NCI-H345 treated with DMSO at 0.1 percent for 48 hours (cell line): ENCODE measurements at regions not wholly inside any gene's neighbourhood (a gene's known extent, or its start where the extent isn't known, plus 50 kb on each side); places are given as distances from the start of the nearest gene placed in this dataset.
A peak's percentile ranks its signal among the peaks of the same experiment; 100 is the strongest.

Source experiments
- DNase-seq: peaks from one replicate; lab custom pipeline; 2025; ENCODE audit not compliant: unreplicated experiment; lab: John Stamatoyannopoulos, UW

DNA sequence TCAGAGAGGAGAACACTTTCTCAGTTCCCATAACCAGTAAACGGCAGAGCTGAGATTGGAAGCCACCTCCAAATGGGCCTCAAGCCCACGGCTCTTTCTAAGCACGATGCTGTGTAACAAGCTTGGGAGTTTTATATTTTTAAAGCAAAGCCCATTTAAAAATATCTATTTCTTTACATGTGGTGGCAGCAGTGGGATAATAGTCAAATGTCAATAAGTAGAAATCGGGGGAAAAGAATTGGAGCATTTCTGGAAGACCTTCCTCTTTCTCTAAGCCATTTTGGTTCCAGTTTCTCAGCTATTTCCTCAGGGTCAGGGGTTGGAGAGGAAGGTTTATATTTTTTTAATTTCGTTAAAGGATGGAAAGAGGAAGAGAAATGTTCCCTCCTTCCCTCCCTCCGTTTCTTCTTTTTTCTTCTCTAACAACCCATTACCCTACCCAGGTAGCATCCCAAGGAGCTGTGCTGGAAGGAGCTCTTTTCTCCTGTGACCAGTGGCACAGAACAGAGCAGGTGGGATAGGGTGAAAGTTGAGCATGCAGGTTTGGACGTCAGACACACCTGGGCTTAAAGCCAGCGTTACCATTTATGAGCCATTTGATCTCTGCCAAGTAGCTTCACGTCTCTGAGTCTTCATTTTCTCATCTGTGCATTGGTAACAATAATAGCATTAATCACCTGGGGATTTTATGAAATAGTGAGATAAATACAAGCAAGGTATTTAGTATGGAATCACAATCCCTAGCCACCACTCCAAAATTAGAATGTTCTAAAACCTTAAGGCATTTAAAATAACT lies 515.7 kb downstream of the RPS24 start:
- no peak for DNase-seq

DNA sequence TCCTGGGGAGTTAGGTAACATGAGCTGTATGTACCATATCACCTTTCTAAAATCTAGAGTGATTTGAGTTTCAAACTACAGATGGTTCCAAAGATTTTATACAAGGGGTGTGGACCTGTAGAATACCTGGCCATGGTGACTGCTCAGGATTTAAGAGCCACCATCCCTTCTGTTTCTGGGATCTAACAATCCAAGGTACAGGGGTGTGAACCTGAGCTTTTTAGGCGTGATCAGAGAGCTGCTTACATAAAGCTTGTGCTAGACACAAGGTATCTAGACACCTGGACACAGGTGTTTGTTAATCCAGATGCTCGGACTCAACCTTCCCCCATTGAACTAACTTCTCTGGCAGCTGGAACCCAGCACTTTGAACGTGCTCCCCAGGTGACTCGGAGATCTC lies 516.4 kb downstream of the RPS24 start:
- no peak for DNase-seq

DNA sequence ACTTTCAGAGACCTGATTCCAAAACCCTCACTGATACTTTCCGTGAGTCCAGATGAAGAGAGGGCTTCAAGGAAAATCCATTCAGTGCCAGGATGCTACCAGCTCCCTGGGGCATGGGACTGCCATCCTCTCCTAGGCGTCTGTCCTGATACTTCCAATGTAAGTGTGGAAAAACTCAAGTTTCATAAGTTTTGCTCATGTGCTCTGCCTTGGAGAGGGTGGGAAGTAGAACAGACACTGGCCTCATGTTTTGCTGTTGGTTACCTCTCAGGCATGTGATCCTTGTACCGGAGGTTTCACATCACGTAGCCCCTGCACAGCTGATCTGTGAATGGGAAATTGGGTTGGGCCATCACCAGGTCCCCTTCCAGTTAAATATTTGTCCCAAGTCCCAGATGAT lies 517.1 kb downstream of the RPS24 start:
- DNase-seq = no peak

DNA sequence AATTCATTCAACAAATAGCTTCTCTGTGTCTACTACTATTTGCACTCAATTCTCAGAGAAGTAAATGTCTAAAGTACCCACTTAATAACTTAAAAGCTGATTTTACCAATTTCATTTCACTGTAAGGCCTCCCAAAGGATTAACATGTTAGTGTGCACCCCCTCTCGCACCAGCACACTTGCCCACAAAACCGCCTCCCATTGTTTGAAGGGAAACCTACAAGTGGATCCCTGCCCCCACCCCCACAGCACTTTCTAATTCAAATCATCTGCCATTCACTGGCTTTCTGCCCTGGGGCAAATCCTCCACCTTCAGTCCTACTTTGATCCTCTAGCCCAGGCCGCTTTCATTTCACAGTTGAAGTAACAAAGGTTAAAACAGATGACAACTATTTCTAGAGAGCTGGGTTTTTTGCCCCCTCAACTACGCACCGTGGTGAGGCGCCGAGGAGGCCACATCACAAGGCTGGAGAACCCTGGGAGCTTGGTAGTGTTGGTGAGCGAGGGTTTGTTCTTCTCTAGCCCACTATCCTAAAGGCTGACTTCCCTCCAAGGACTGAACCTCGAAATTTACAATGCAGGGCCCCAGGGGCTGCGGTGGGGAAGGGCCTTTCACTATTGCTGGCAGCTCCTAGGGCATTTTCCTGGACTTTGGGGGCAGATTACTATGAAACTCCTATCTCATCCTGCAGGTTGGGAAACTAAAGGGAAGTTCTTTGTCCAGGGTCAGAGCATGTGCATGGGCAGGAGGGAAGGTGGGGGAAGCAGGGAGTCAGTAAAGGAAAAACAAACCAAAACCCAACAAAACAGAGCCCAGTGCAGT lies 517.4 kb upstream of the ZMIZ1 start:
- peak; percentile 45 for DNase-seq

DNA sequence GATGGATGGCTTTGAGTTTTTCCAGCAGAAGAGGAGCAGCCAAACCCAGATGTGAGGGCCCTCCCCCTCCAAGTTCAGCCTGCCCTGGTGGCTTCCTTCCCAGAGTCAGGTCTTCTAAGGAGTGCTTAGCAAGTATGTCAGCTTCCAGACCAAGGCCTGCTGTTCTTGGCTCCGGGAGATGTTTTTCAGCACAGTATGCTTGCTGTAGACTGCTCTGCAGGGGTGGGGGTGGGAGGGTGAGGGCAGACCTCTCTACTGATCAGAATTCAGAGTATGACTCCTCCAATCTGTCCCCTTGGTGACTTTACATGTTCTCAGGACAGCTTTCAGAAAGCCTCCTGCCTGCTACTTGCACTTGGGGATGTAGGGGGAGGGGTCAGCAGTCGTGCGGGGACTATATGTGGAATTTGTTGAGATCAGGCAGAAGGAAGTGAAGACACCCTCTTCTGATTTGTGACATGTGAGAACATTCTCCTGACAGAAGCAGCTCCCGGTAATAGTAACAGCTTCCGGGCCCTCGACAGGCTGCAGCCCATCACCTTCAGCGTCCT lies 516.4 kb upstream of the ZMIZ1 start:
- DNase-seq = no peak

DNA sequence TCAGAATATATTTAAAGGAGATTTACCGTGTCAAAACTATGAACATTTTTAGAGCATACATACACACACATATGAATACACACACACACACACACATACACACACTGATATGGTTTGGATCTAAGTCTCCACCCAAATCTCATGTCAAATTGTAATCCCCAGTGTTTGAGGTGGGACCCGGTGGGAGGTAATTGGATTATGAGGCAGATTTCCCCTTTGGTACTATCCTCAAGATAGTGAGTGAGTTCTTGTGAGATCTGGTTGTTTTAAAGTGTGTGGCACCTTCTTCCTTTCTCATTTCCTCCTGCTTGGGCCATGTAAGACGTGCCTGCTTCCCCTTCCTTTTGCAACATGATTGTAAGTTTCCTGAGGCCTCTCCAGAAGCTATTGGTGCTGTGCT lies 515.0 kb upstream of the ZMIZ1 start:
- no peak for DNase-seq

DNA sequence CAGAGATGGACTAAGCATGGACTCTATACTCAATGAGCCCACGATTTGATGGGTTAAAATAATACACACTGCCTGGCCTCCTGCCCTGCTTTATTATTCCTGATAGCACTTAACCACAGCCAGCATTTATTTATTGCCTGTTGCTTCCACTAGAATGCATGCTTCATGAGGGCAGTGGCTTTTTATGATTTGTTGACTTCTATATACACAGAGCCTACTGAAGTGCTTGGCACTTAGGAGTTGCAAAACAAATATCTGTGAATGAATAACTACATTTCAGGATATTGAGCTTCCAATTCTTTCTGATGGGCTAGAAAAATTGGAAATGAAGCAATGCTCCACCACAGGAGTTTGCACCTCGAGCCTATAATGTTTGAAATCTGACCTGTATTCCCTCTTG lies 513.6 kb upstream of the ZMIZ1 start:
- DNase-seq = no peak

DNA sequence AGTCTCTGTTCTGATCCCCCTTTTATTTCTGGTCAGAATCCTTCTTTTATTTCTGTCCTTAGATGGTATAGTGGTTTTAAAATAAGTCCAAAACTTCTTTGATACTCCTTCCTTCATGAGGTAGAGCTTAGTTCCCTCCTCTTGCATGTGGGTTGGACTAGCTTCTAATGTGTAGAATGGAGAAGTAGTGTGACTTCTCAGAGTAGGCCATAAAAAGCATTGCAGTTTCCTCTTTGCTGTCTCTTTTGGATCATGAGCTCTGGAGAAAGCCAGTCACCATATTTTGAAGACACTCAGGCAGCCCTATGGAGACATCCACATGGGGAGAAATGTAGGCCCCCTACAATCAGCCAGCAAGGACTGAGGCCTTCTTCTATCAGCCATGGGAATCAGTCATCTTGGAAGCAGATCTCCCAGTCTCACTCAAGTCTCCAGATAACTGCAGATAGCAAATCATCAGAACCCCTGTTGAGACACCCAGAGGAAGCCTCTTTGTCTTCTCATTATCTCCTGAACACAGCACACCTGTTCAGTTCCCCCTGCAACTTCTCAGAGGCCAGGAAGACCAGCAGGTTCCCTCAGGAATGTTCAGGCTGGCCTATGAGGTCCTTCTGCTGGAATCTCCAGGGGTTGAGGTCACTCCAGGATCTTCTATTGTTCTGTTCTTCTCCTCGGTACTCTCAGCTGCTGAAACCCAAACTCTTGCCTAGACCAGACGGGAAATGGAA lies 511.9 kb upstream of the ZMIZ1 start:
- no peak for DNase-seq

DNA sequence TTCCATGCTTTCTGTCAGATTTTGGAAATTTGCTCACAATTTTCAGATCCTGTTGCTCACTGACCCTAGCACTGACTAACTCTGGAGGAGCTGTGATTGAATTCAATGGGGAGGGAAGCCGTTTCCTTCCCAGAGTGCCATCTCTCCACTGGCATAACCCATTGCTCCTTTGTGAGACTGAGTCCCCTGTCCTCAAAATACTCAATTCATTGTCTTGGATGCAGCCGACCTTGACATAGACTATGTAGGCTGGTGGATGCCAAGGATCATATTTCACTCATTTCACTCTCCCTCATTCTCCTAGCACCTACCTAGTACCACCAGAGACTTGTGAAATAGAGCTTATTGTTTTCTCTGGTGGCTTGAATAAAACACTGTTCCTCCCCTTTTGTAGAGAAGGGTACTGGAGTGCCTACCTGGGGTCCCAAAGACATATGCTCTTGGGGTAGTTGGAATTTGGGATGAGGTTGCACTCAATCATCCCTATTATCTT lies 511.3 kb upstream of the ZMIZ1 start:
- DNase-seq = no peak

DNA sequence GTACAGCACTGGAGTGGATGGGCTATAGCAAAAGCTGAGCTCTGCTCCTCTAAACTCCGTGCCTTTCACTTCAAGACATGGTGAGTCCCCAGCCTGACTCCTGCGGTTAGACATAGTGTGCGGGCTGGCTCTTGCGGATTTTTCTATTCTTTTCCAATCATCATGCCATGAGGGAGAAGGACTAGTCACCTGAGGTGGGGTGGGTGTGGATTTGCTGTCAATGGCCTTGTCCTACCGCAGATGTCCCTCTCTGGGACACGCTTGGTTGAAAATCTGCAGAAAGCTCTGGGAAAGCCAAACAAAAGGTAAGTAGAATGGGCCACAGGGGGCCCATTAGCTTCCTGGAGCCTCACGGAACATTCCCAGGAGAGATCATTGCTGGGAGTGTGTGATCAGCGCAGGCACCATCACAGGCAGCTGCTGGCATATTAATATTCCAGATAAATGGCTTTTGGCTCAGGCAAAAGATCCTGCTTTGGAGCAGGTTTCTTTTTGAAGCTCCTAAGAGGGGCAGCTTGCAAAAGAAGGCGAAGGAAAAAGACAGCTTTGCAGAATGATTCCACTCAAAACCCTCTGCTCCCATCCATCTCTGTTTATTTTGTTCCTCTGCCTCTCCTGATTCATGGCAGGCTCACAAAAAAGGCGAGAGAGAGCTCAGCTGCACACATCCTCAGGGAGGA lies 509.0 kb upstream of the ZMIZ1 start:
- peak; percentile 97 for DNase-seq

DNA sequence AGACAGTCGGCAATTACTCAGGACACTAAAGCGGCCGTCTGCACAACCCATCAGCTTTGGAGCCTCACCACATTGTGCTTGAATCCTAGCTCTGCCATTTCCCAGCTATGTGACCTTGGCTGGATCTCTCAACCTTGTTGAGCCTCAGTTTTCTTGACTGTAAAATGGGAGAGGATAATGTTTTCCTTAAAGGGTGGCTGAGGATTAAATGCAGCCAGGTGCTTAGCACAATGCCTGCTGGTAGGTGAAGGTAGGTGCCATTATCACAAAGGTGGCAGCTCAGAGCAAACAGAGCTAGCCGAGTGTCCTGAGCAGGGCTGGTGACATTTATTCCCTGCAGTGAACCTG lies 508.5 kb upstream of the ZMIZ1 start:
- no peak for DNase-seq

DNA sequence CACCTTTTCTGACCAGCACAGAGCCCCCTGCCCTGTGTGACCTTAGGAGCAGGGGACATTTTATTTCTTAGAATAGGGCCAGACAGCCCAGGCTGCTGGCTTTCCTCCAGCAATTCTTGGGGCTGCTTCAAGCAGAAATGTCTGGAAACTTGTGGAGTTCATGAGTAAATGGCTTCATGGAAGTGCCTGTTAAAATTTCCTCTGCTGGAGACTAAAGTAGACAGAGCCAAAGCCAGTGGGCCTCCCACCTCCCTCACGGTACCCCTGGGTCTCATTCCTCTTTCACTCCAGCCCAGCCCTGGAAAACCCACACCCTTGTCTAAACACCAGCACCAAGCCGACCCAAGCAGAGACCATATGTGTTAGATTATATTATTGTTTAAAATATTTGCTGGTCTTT lies 505.5 kb upstream of the ZMIZ1 start:
- DNase-seq = no peak

DNA sequence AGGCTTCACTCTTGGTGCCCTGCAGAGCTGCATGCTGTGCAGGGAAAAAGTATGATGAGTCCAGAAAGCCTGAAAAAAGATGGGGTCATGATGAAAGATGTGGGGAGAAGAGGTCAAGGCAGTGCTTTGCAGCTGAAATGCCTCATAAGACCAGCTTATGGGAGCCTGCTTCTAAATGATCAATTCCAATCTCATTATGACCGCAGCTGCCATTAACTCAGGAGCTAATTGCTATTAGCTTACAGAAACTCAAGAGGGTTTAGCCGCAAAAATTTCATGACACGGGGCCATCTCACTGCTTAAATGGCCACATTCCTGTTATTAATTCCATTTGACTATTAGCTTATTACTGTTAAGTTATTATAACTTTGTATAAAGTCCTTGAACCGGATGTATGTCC lies 502.9 kb upstream of the ZMIZ1 start:
- no peak for DNase-seq

DNA sequence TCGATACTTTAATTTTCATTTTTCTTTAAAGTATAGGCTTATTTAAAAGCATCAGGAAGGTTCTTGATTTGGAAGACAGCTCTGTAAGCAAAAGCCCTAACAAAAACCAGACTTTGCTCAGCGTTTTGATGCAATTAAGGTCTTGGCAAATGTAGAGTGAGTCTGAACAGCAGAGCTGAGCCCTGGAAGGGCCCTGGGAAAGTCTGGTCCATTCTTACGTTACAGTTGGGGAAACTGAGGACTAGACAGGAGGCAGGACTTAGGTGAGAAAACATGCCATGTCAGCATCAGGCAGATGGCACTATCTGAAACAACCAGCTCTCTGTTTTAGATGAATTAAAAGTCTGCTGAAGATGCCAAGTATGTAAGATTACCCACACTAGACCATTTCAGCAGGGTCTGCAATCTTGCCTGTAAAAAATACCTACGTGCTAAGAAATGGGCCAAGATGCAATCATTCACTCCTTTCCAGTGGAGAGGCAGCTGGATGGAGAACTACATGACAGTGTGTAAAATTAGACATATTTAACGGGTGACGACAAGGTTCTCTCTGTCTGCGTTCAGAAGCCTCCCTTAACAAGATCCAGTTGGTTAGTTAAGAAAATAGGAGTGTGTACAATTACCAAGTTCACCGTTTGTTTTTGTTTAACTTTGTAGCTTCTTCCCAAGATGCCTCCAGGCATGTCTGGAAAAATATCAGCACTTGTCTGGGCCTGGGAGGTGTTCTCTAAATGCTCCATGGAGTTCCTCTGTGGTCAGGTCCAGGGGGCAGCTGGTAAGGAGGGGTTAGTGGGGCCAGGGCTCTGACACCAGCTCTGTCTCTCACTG lies 502.3 kb upstream of the ZMIZ1 start:
- DNase-seq = no peak

DNA sequence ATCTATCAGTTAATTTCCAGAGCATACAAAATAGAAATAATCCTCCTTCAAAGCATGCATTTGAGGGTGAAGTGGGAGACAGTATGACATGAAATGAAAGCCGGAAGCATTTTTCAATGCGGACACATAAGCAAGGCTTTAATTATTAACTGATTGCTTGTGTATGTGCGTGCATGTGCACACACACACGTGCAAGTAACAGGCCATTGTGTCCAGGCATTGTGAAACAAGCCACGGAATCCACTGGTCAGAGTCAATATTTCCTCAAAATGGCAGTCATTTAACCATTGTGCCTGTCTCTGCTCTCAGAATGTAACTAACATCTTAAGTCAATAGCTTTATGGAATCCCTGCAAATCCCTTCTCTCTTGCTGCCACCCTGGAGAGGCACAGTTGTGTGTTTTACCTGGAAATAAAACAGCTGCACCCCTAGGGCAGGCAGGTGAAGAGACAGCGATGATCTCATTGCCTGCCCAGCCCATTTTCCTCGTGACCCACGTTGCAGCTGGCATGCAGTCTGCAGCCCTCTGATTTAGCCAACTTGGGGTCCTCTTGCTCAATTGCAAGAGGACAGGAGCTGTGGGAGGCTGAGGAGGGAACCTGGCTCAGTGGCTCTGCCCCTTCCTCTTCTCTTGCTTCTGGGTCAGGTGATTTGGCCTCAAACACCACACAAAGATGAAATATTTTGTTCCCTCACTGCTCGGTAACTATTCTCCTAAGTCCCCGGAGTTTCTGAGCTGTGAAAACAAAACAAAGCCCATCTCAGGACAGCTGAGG lies 500.9 kb upstream of the ZMIZ1 start:
- peak; percentile 75 for DNase-seq

DNA sequence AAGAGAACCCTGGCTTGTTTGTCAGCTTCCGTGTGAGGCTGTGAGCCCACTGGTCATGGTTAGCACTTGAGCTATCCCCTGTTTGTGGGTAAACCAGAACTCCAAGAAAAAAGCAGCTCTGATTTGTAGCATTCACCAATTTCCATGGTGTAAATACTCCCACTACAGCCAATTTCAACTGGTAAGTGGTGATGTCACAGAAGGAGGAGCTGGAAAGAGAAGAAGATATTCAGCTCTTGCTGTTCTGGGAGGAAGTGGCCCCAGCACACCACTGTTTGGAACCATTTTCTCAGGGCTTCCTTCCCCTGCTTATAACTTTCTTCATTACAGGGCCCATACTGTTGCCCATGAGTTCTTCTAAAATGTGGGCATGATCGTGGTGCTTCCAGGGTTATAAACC lies 500.1 kb upstream of the ZMIZ1 start:
- no peak for DNase-seq

DNA sequence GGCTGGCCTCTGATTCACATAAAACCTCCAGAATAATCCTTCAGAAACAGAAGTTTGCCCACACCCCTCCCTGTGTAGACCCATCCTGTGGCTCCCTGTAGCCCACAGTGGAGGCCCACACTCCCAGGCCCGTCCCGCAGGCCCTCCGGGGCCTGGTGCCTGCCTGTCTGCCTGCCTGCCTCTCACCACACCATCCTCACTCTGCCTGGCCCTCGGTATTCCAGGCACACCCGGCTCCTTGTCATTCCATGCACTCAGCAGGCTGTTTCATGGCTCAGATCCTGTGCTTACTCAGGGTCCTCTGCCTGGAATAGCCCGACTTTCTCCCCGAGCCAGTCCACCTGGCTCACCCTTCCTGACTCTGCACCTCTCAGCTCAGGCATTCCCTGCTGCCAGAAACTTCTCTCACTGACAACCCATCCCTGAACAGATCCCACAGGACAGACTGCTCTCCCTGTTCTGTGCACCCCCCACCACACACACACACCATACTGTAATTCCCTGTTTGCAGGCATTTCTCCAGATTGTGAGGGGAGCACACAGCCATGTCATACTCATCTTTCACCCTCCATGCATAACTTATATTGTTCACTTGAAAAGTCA lies 498.0 kb upstream of the ZMIZ1 start:
- DNase-seq = no peak

DNA sequence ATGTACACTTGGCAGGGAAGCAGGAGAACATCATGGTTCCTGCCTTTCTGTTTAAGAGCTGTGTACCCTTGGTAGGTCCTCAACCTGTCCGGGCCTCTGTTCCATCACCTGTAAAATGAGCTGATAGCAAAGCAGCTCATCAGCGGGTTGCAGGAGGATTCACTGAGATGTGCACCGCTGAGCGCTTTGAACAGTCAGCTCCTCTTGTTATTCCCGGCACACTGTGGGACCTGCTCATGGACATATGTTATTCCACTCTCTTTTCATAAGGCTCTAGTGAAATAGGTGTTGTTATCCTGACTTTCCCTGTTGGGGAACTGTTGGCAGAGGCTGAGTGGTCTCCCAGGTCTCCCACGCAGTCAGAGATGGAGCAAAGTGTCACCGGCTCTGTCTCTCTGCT lies 497.5 kb upstream of the ZMIZ1 start:
- DNase-seq = no peak

DNA sequence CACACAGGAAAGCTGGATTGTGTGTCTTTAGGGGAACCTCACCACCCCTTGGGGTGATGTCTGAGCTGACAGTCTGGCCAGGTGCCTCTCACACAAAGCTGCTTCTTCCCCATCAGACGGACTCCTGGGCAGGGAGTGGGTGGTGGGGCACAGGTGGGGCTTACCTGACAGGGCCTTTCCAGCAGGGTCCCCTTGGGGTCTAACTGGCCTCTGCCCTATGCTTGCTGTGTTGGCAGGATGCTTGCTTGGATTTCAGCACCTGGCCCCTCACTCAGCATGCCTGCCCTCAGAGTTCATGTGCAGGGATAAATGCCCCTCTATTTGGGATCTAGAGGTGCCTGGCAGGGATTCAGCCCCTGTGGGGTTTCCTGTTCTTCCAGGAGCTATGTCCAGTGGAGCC lies 496.9 kb upstream of the ZMIZ1 start:
- DNase-seq = no peak
